IMR-90 (cell line): ENCODE measurements at regions not wholly inside any gene's neighbourhood (a gene's known extent, or its start where the extent isn't known, plus 50 kb on each side); places are given as distances from the start of the nearest gene placed in this dataset.

ENCODE experiments used
- ATAC-seq: fragments of 200-7000 bp; cut with Tn5 transposase; 2 replicates; pipeline ENCODE4 v1.9.1; 2020; ENCODE audit warnings: low read depth, mild to moderate bottlenecking, moderate library complexity
- BruUV-seq: library from RNA; stranded (reverse); fragments of 400-500 nt; replicated peaks from 2 replicates; lab custom pipeline; 2021; lab: Mats Ljungman, UMichigan
- CTCF ChIA-PET: fragments of 300-600 bp; formaldehyde crosslinking; extraction: SDS; loops from one replicate; lab custom pipeline; 2021; ENCODE audit warnings: antibody characterized with exemption; lab: Yijun Ruan, JAX
- POLR2A ChIA-PET: fragments of 300-600 bp; sonication (Branson Sonifier 250); formaldehyde crosslinking; loops from one replicate; lab custom pipeline; 2022; ENCODE audit warnings: antibody characterized with exemption; ENCODE audit not compliant: unreplicated experiment; lab: Charles Lee
- DNase-seq: peaks from one replicate; pipeline ENCODE4 v3.0.0; 2013
- H2AFZ ChIP-seq: replicated peaks from 2 replicates; pipeline ENCODE3; 2013; ENCODE audit warnings: low read length, mild to moderate bottlenecking; ENCODE audit not compliant: poor library complexity
- H2AK5ac ChIP-seq: 2 replicates; pipeline ENCODE4 v1.6.1; 2013; ENCODE audit warnings: low read depth, low read length, inconsistent platforms
- H2AK9ac ChIP-seq: replicated peaks from 2 replicates; pipeline ENCODE3; 2013; ENCODE audit warnings: mild to moderate bottlenecking, low read depth, low read length, moderate library complexity; ENCODE audit not compliant: poor library complexity
- H2BK120ac ChIP-seq: 2 replicates; pipeline ENCODE4 v1.6.1; 2013; ENCODE audit warnings: low read depth, low read length, inconsistent platforms
- H2BK15ac ChIP-seq: 3 replicates; pipeline ENCODE4 v1.6.1; 2013; ENCODE audit warnings: low read depth, low read length, inconsistent platforms
- H2BK20ac ChIP-seq: 2 replicates; pipeline ENCODE4 v1.6.1; 2013; ENCODE audit warnings: low read depth, mild to moderate bottlenecking, inconsistent platforms, low read length, moderate library complexity
- H2BK5ac ChIP-seq: 2 replicates; pipeline ENCODE4 v1.6.1; 2013; ENCODE audit warnings: mild to moderate bottlenecking, low read depth, low read length, inconsistent platforms; ENCODE audit not compliant: poor library complexity, severe bottlenecking
- H3K14ac ChIP-seq: replicated peaks from 2 replicates; pipeline ENCODE4 v1.6.1; 2013; ENCODE audit warnings: low read depth, low read length, inconsistent platforms
- H3K18ac ChIP-seq: 2 replicates; pipeline ENCODE4 v1.6.1; 2013; ENCODE audit warnings: low read depth, low read length, control low read depth
- H3K23ac ChIP-seq: 2 replicates; pipeline ENCODE4 v1.6.1; 2013; ENCODE audit warnings: low read depth, low read length, inconsistent platforms
- H3K27ac ChIP-seq: 2 replicates; pipeline ENCODE4 v1.5.1; 2013; ENCODE audit warnings: mild to moderate bottlenecking, control low read depth, low read length; ENCODE audit not compliant: insufficient read depth
- H3K27me3 ChIP-seq: 2 replicates; pipeline ENCODE4 v1.6.1; 2013; ENCODE audit warnings: low read length; ENCODE audit not compliant: control insufficient read depth, insufficient read depth
- H3K36me3 ChIP-seq: 2 replicates; pipeline ENCODE4 v1.6.1; 2013; ENCODE audit warnings: low read length, mixed read lengths; ENCODE audit not compliant: control insufficient read depth, insufficient read depth
- H3K4ac ChIP-seq: 2 replicates; pipeline ENCODE4 v1.6.1; 2013; ENCODE audit warnings: low read depth, low read length, inconsistent platforms
- H3K4me1 ChIP-seq: 2 replicates; pipeline ENCODE4 v1.6.1; 2013; ENCODE audit warnings: low read length, mixed read lengths; ENCODE audit not compliant: control insufficient read depth, insufficient read depth
- H3K4me2 ChIP-seq: 2 replicates; pipeline ENCODE4 v1.6.1; 2013; ENCODE audit warnings: low read depth, mild to moderate bottlenecking, control low read depth, low read length, moderate library complexity
- H3K4me3 ChIP-seq: 2 replicates; pipeline ENCODE4 v1.5.1; 2013; ENCODE audit warnings: low read depth, mild to moderate bottlenecking, control low read depth, low read length, moderate library complexity; ENCODE audit not compliant: insufficient read depth
- H3K56ac ChIP-seq: 2 replicates; pipeline ENCODE4 v1.6.1; 2013; ENCODE audit warnings: low read length, inconsistent platforms; ENCODE audit not compliant: insufficient read depth; ENCODE audit errors: extremely low read depth
- H3K79me1 ChIP-seq, 2 experiments: 2 replicates each; pipeline ENCODE4 v1.6.1; 2013; ENCODE audit warnings: low read length in 2 of 2, inconsistent platforms in 1 of 2, low read depth in 1 of 2
- H3K9ac ChIP-seq: 2 replicates; pipeline ENCODE4 v1.6.1; 2013; ENCODE audit warnings: low read depth, low read length, control low read depth
- H3K9me1 ChIP-seq: 2 replicates; pipeline ENCODE4 v1.6.1; 2013; ENCODE audit warnings: low read length, inconsistent platforms; ENCODE audit not compliant: insufficient read depth
- H3K9me3 ChIP-seq: 2 replicates; pipeline ENCODE4 v1.6.1; 2013; ENCODE audit warnings: low read length; ENCODE audit not compliant: control insufficient read depth, insufficient read depth
- H4K20me1 ChIP-seq: 2 replicates; pipeline ENCODE4 v1.6.1; 2013; ENCODE audit warnings: low read length, inconsistent platforms; ENCODE audit not compliant: insufficient read depth
- H4K5ac ChIP-seq: 2 replicates; pipeline ENCODE4 v1.6.1; 2013; ENCODE audit warnings: mild to moderate bottlenecking, low read depth, low read length, control low read depth
- H4K8ac ChIP-seq, 2 experiments: 2 replicates each; pipeline ENCODE4 v1.6.1; 2013; ENCODE audit warnings: low read depth in 2 of 2, low read length in 2 of 2, control low read depth in 1 of 2, inconsistent platforms in 1 of 2
- H4K91ac ChIP-seq: 2 replicates; pipeline ENCODE4 v1.6.1; 2013; ENCODE audit warnings: low read depth, low read length, inconsistent platforms; ENCODE audit not compliant: insufficient read depth
- MAFK ChIP-seq: IDR thresholded peaks from 2 replicates; pipeline ENCODE4 v1.6.1; 2012; ENCODE audit warnings: low read depth, low read length, improper control_type of control experiment
- MAZ ChIP-seq: IDR thresholded peaks from 2 replicates; pipeline ENCODE4 v1.6.1; 2012; ENCODE audit warnings: low read depth, mild to moderate bottlenecking, low read length, improper control_type of control experiment, moderate library complexity, borderline replicate concordance
- POLR2A ChIP-seq: IDR thresholded peaks from 2 replicates; pipeline ENCODE4 v1.6.1; 2012; ENCODE audit warnings: mild to moderate bottlenecking, low read depth, low read length
- USF2 ChIP-seq: fragments of 150-350 bp; IDR thresholded peaks from 2 replicates; pipeline ENCODE4 v1.6.1; 2017; ENCODE audit warnings: mild to moderate bottlenecking, antibody characterized with exemption, low read length, low read depth
- WGBS, 2 experiments: methylation state at CpG; one replicate each; pipeline versions ENCODE4 v1.1.5 to v1.1.7; 2013; ENCODE audit warnings: missing lambda C conversion rate in 2 of 2; ENCODE audit not compliant: insufficient read length in 1 of 2; ENCODE audit errors: extremely low coverage in 2 of 2; 5-methylcytosine and 5-hydroxymethylcytosine counted together
- dilution Hi-C: fragments of 300-500 bp; cut with HindIII; formaldehyde crosslinking; loops from one replicate; pipeline ENCODE4 v1.14.3; 2018; ENCODE audit warnings: low sequenced_read_pairs; ENCODE audit not compliant: unreplicated experiment
- in situ Hi-C: fragments of 300-500 bp; cut with MboI; formaldehyde crosslinking; loops from 3 replicates; pipeline ENCODE4 v1.14.3; 2019; ENCODE audit warnings: low sequenced_read_pairs, inconsistent platforms, mixed read lengths
- intact Hi-C: fragments of 100-400 bp; cut with micrococcal nuclease; formaldehyde crosslinking; loops from 2 replicates; pipeline ENCODE4 v1.10.0; 2022

- Histone ChIP-seq H3K9me3 (no peaks in the 10 kb centered on the region), H3K4me3 (no peak overlapping the region), H3K4me1 (no peaks in the 10 kb centered on the region), H4K8ac (no peak overlapping the region), H2AFZ (no peak overlapping the region), H4K5ac (no peak overlapping the region; the same call in 1 of the 2 replicates), H3K4ac (no peak overlapping the region), H3K36me3 (no peaks in the 10 kb centered on the region), H4K91ac (no peak overlapping the region), H2BK15ac (no peak overlapping the region), H3K18ac (no peak overlapping the region), H3K27me3 (no peaks in the 10 kb centered on the region), H2AK5ac (no peak overlapping the region), H3K4me2 (no peak overlapping the region), H3K23ac (no peak overlapping the region), H2BK20ac (no peak overlapping the region), H3K79me1 (no peaks in the 10 kb centered on the region), H3K9me1 (no peaks in the 10 kb centered on the region), H3K14ac (no peak overlapping the region), H2BK120ac (no peak overlapping the region), H4K20me1 (no peaks in the 10 kb centered on the region), H2BK5ac (no peak overlapping the region), H3K9ac (no peak overlapping the region), H2AK9ac (no peak overlapping the region), H3K56ac (no peak overlapping the region), H3K27ac (no peak overlapping the region)
- in situ Hi-C loops: no loop called here
- POLR2A ChIA-PET: no interaction called here
- dilution Hi-C loops: no loop called here
- 45% methylated on average over 3 of the region's 8 CpGs; no CpG with 5 or more reads in 1 of the 2 experiments for WGBS, 2 experiments
- ATAC-seq (no peak), DNase-seq (no peak)
- intact Hi-C loops: no loop called here
- TF ChIP-seq MAFK (no peak), POLR2A (no peak), USF2 (no peak), MAZ (no peak)
- BruUV-seq: no TSS peak
- CTCF ChIA-PET: no interaction called here
Measured at GRCh38 chr1:81432654-81433109, 368.1 kb upstream of the ADGRL2 start.
